Common myeloid progenitor, CD34-positive (primary cell): ENCODE measurements at regions not wholly inside any gene's neighbourhood (a gene's known extent, or its start where the extent isn't known, plus 50 kb on each side); places are given as distances from the start of the nearest gene placed in this dataset.

Experiments used
- CTCF ChIA-PET: fragments of 350-600 bp; sonication (Branson Sonifier 250); formaldehyde crosslinking; loops from one replicate; lab custom pipeline; 2021; ENCODE audit warnings: antibody characterized with exemption; lab: Charles Lee
- POLR2A ChIA-PET: fragments of 350-600 bp; sonication (Branson Sonifier 250); formaldehyde crosslinking; loops from one replicate; lab custom pipeline; 2021; ENCODE audit warnings: antibody characterized with exemption; lab: Charles Lee
- DNase-seq, 3 donors: peaks; one replicate each; pipeline versions ENCODE4 v3.0.0 to v3.0.0-alpha.2; 2013
- H3K27ac ChIP-seq, 2 experiments: 1 replicate in 1 of 2; 2 replicates in 1 of 2; pipeline ENCODE4 v1.7.0; 2013; ENCODE audit warnings: inconsistent platforms in 2 of 2, low read length in 2 of 2, mild to moderate bottlenecking in 2 of 2, low read depth in 1 of 2, moderate library complexity in 1 of 2; ENCODE audit not compliant: severe bottlenecking in 2 of 2, insufficient read depth in 1 of 2, poor library complexity in 1 of 2
- H3K27me3 ChIP-seq, 5 experiments: replicated peaks in 2 of 5; 1 replicate in 3 of 5; 2 replicates in 2 of 5; pipeline versions ENCODE4 v1.6.1 to v1.7.0; 2013; ENCODE audit warnings: low read length in 4 of 5, mild to moderate bottlenecking in 2 of 5, moderate library complexity in 2 of 5, inconsistent platforms in 1 of 5; ENCODE audit not compliant: insufficient read depth in 5 of 5, control insufficient read depth in 4 of 5
- H3K36me3 ChIP-seq, 4 experiments: 1 replicate in 2 of 4; 2 replicates in 2 of 4; pipeline versions ENCODE4 v1.6.1 to v1.7.0; 2013; ENCODE audit warnings: low read length in 3 of 4, control low read depth in 1 of 4, mild to moderate bottlenecking in 1 of 4; ENCODE audit not compliant: control insufficient read depth in 4 of 4, insufficient read depth in 4 of 4
- H3K4me1 ChIP-seq, 4 experiments: 1 replicate in 3 of 4; 2 replicates in 1 of 4; pipeline versions ENCODE4 v1.6.1 to v1.7.1; 2013; ENCODE audit warnings: low read length in 3 of 4, mild to moderate bottlenecking in 3 of 4, control low read depth in 1 of 4, inconsistent platforms in 1 of 4, moderate library complexity in 1 of 4; ENCODE audit not compliant: control insufficient read depth in 4 of 4, insufficient read depth in 4 of 4; ENCODE audit errors: control extremely low read depth in 1 of 4
- H3K4me3 ChIP-seq, 7 experiments: 1 replicate in 4 of 7; 2 replicates in 3 of 7; pipeline versions ENCODE4 v1.5.1 to v1.7.0; 2013; ENCODE audit warnings: mild to moderate bottlenecking in 7 of 7, low read length in 6 of 7, moderate library complexity in 6 of 7, inconsistent platforms in 2 of 7, low read depth in 2 of 7, control low read depth in 1 of 7; ENCODE audit not compliant: insufficient read depth in 4 of 7, control insufficient read depth in 1 of 7; ENCODE audit errors: extremely low read depth in 1 of 7
- H3K9me3 ChIP-seq, 5 experiments: 1 replicate in 4 of 5; 2 replicates in 1 of 5; pipeline versions ENCODE4 v1.6.1 to v1.7.1; 2013; ENCODE audit warnings: low read length in 4 of 5, mild to moderate bottlenecking in 2 of 5, inconsistent platforms in 1 of 5, low read depth in 1 of 5, moderate library complexity in 1 of 5; ENCODE audit not compliant: control insufficient read depth in 4 of 5, insufficient read depth in 2 of 5; ENCODE audit errors: control extremely low read depth in 1 of 5
- WGBS: methylation state at CpG from one replicate; pipeline ENCODE4 v1.1.5; 2013; ENCODE audit not compliant: insufficient coverage; 5-methylcytosine and 5-hydroxymethylcytosine counted together

- POLR2A ChIA-PET: no interaction called here
- Histone ChIP-seq H3K4me3 (no peak overlapping the region), H3K27ac (no peak overlapping the region), H3K36me3 (no peaks in the 10 kb centered on the region), H3K4me1 (no peaks in the 10 kb centered on the region), H3K9me3 (no peaks in the 10 kb centered on the region), H3K27me3 (no peaks in the 10 kb centered on the region)
- WGBS: 54% methylated on average over 3 of the region's 3 CpGs
- peak in 1 of 3 donors; percentile 4 for DNase-seq
- CTCF ChIA-PET: no interaction called here
These were observed 195.6 kb upstream of the MC4R start for GRCh38 chr18:60568220-60568619.

GRCh38 chr18:60570172-60570571 lies 197.6 kb upstream of the MC4R start:
- CTCF ChIA-PET: no interaction called here
- WGBS: no CpG with 5 or more reads among the region's 1 CpG
- Histone ChIP-seq H3K4me3 (no peak overlapping the region), H3K9me3 (no peaks in the 10 kb centered on the region), H3K36me3 (no peaks in the 10 kb centered on the region), H3K27ac (no peak overlapping the region), H3K4me1 (no peaks in the 10 kb centered on the region), H3K27me3 (no peaks in the 10 kb centered on the region)
- POLR2A ChIA-PET: no interaction called here
- no peak for DNase-seq

- CTCF ChIA-PET: no interaction called here
- Histone ChIP-seq H3K4me3 (no peak overlapping the region), H3K36me3 (no peaks in the 10 kb centered on the region), H3K9me3 (no peaks in the 10 kb centered on the region), H3K27me3 (no peaks in the 10 kb centered on the region), H3K4me1 (no peaks in the 10 kb centered on the region), H3K27ac (no peak overlapping the region)
- 100% methylated on average over 1 of the region's 1 CpG for WGBS
- no peak for DNase-seq
- POLR2A ChIA-PET: no interaction called here
These were observed 204.9 kb upstream of the MC4R start for GRCh38 chr18:60577457-60577856.

GRCh38 chr18:60585670-60586069 lies 213.1 kb upstream of the MC4R start:
- H3K4me1 ChIP-seq: no peaks in the 10 kb centered on the region
- ChIA-PET POLR2A (no interaction called here), CTCF (interaction anchor here (0.6 kb wide), 1 partner anchor 1422 kb away, joined by 3 read pairs; no protein-coding TSS in a partner anchor)

GRCh38 chr18:60593249-60593648 lies 220.7 kb upstream of the MC4R start:
- Histone ChIP-seq H3K4me3 (no peak overlapping the region), H3K9me3 (no peaks in the 10 kb centered on the region), H3K27me3 (no peaks in the 10 kb centered on the region), H3K27ac (no peak overlapping the region), H3K4me1 (no peaks in the 10 kb centered on the region), H3K36me3 (no peaks in the 10 kb centered on the region)
- POLR2A ChIA-PET: no interaction called here
- no peak for DNase-seq
- WGBS: 92% methylated on average over 5 of the region's 5 CpGs
- CTCF ChIA-PET: interaction anchor here (0.8 kb wide), 1 partner anchor 55 kb away, joined by 3 read pairs; no protein-coding TSS in a partner anchor

More at GRCh38 chr18:60585670-60586069, 213.1 kb upstream of the MC4R start:
- Histone ChIP-seq H3K9me3 (no peaks in the 10 kb centered on the region), H3K36me3 (no peaks in the 10 kb centered on the region), H3K27me3 (no peaks in the 10 kb centered on the region), H3K27ac (no peak overlapping the region), H3K4me3 (no peak overlapping the region)
- DNase-seq: no peak

- ChIA-PET CTCF (no interaction called here), POLR2A (no interaction called here)
These were observed 224.4 kb upstream of the MC4R start for GRCh38 chr18:60596928-60597327.

GRCh38 chr18:60599267-60599666 lies 226.7 kb upstream of the MC4R start:
- no peak overlapping the region for H3K27ac ChIP-seq
- no peaks in the 10 kb centered on the region for H3K4me1 ChIP-seq
- CTCF ChIA-PET: no interaction called here
- no CpG with 5 or more reads among the region's 1 CpG for WGBS
- POLR2A ChIA-PET: no interaction called here
- no peak for DNase-seq
- H3K9me3 ChIP-seq: no peaks in the 10 kb centered on the region
- H3K36me3 ChIP-seq: no peaks in the 10 kb centered on the region
- no peak overlapping the region for H3K4me3 ChIP-seq
- H3K27me3 ChIP-seq: no peaks in the 10 kb centered on the region

More at GRCh38 chr18:60596928-60597327, 224.4 kb upstream of the MC4R start:
- Histone ChIP-seq H3K36me3 (no peaks in the 10 kb centered on the region), H3K4me3 (no peak overlapping the region), H3K9me3 (no peaks in the 10 kb centered on the region), H3K27me3 (no peaks in the 10 kb centered on the region), H3K4me1 (no peaks in the 10 kb centered on the region), H3K27ac (no peak overlapping the region)
- no CpG with 5 or more reads among the region's 3 CpGs for WGBS
- DNase-seq: no peak
